IMR-90 (cell line): ENCODE measurements at regions not wholly inside any gene's neighbourhood (a gene's known extent, or its start where the extent isn't known, plus 50 kb on each side); places are given as distances from the start of the nearest gene placed in this dataset.

Source experiments
- ATAC-seq: fragments of 200-7000 bp; cut with Tn5 transposase; 2 replicates; pipeline ENCODE4 v1.9.1; 2020; ENCODE audit warnings: low read depth, mild to moderate bottlenecking, moderate library complexity
- BruUV-seq: library from RNA; stranded (reverse); fragments of 400-500 nt; replicated peaks from 2 replicates; lab custom pipeline; 2021; lab: Mats Ljungman, UMichigan
- CTCF ChIA-PET: fragments of 300-600 bp; formaldehyde crosslinking; extraction: SDS; loops from one replicate; lab custom pipeline; 2021; ENCODE audit warnings: antibody characterized with exemption; lab: Yijun Ruan, JAX
- POLR2A ChIA-PET: fragments of 300-600 bp; sonication (Branson Sonifier 250); formaldehyde crosslinking; loops from one replicate; lab custom pipeline; 2022; ENCODE audit warnings: antibody characterized with exemption; ENCODE audit not compliant: unreplicated experiment; lab: Charles Lee
- DNase-seq: peaks from one replicate; pipeline ENCODE4 v3.0.0; 2013
- H2AFZ ChIP-seq: replicated peaks from 2 replicates; pipeline ENCODE3; 2013; ENCODE audit warnings: low read length, mild to moderate bottlenecking; ENCODE audit not compliant: poor library complexity
- H2AK5ac ChIP-seq: 2 replicates; pipeline ENCODE4 v1.6.1; 2013; ENCODE audit warnings: low read depth, low read length, inconsistent platforms
- H2AK9ac ChIP-seq: replicated peaks from 2 replicates; pipeline ENCODE3; 2013; ENCODE audit warnings: mild to moderate bottlenecking, low read depth, low read length, moderate library complexity; ENCODE audit not compliant: poor library complexity
- H2BK120ac ChIP-seq: 2 replicates; pipeline ENCODE4 v1.6.1; 2013; ENCODE audit warnings: low read depth, low read length, inconsistent platforms
- H2BK15ac ChIP-seq: 3 replicates; pipeline ENCODE4 v1.6.1; 2013; ENCODE audit warnings: low read depth, low read length, inconsistent platforms
- H2BK20ac ChIP-seq: 2 replicates; pipeline ENCODE4 v1.6.1; 2013; ENCODE audit warnings: low read depth, mild to moderate bottlenecking, inconsistent platforms, low read length, moderate library complexity
- H2BK5ac ChIP-seq: 2 replicates; pipeline ENCODE4 v1.6.1; 2013; ENCODE audit warnings: mild to moderate bottlenecking, low read depth, low read length, inconsistent platforms; ENCODE audit not compliant: poor library complexity, severe bottlenecking
- H3K14ac ChIP-seq: replicated peaks from 2 replicates; pipeline ENCODE4 v1.6.1; 2013; ENCODE audit warnings: low read depth, low read length, inconsistent platforms
- H3K18ac ChIP-seq: 2 replicates; pipeline ENCODE4 v1.6.1; 2013; ENCODE audit warnings: low read depth, low read length, control low read depth
- H3K23ac ChIP-seq: 2 replicates; pipeline ENCODE4 v1.6.1; 2013; ENCODE audit warnings: low read depth, low read length, inconsistent platforms
- H3K27ac ChIP-seq: 2 replicates; pipeline ENCODE4 v1.5.1; 2013; ENCODE audit warnings: mild to moderate bottlenecking, control low read depth, low read length; ENCODE audit not compliant: insufficient read depth
- H3K27me3 ChIP-seq: 2 replicates; pipeline ENCODE4 v1.6.1; 2013; ENCODE audit warnings: low read length; ENCODE audit not compliant: control insufficient read depth, insufficient read depth
- H3K36me3 ChIP-seq: 2 replicates; pipeline ENCODE4 v1.6.1; 2013; ENCODE audit warnings: low read length, mixed read lengths; ENCODE audit not compliant: control insufficient read depth, insufficient read depth
- H3K4ac ChIP-seq: 2 replicates; pipeline ENCODE4 v1.6.1; 2013; ENCODE audit warnings: low read depth, low read length, inconsistent platforms
- H3K4me1 ChIP-seq: 2 replicates; pipeline ENCODE4 v1.6.1; 2013; ENCODE audit warnings: low read length, mixed read lengths; ENCODE audit not compliant: control insufficient read depth, insufficient read depth
- H3K4me2 ChIP-seq: 2 replicates; pipeline ENCODE4 v1.6.1; 2013; ENCODE audit warnings: low read depth, mild to moderate bottlenecking, control low read depth, low read length, moderate library complexity
- H3K4me3 ChIP-seq: 2 replicates; pipeline ENCODE4 v1.5.1; 2013; ENCODE audit warnings: low read depth, mild to moderate bottlenecking, control low read depth, low read length, moderate library complexity; ENCODE audit not compliant: insufficient read depth
- H3K56ac ChIP-seq: 2 replicates; pipeline ENCODE4 v1.6.1; 2013; ENCODE audit warnings: low read length, inconsistent platforms; ENCODE audit not compliant: insufficient read depth; ENCODE audit errors: extremely low read depth
- H3K79me1 ChIP-seq, 2 experiments: 2 replicates each; pipeline ENCODE4 v1.6.1; 2013; ENCODE audit warnings: low read length in 2 of 2, inconsistent platforms in 1 of 2, low read depth in 1 of 2
- H3K9ac ChIP-seq: 2 replicates; pipeline ENCODE4 v1.6.1; 2013; ENCODE audit warnings: low read depth, low read length, control low read depth
- H3K9me1 ChIP-seq: 2 replicates; pipeline ENCODE4 v1.6.1; 2013; ENCODE audit warnings: low read length, inconsistent platforms; ENCODE audit not compliant: insufficient read depth
- H3K9me3 ChIP-seq: 2 replicates; pipeline ENCODE4 v1.6.1; 2013; ENCODE audit warnings: low read length; ENCODE audit not compliant: control insufficient read depth, insufficient read depth
- H4K20me1 ChIP-seq: 2 replicates; pipeline ENCODE4 v1.6.1; 2013; ENCODE audit warnings: low read length, inconsistent platforms; ENCODE audit not compliant: insufficient read depth
- H4K5ac ChIP-seq: 2 replicates; pipeline ENCODE4 v1.6.1; 2013; ENCODE audit warnings: mild to moderate bottlenecking, low read depth, low read length, control low read depth
- H4K8ac ChIP-seq, 2 experiments: 2 replicates each; pipeline ENCODE4 v1.6.1; 2013; ENCODE audit warnings: low read depth in 2 of 2, low read length in 2 of 2, control low read depth in 1 of 2, inconsistent platforms in 1 of 2
- H4K91ac ChIP-seq: 2 replicates; pipeline ENCODE4 v1.6.1; 2013; ENCODE audit warnings: low read depth, low read length, inconsistent platforms; ENCODE audit not compliant: insufficient read depth
- CEBPB ChIP-seq: IDR thresholded peaks from 2 replicates; pipeline ENCODE4 v1.6.1; 2012; ENCODE audit warnings: low read depth, low read length, improper control_type of control experiment
- FOS ChIP-seq: fragments of 150-350 bp; IDR thresholded peaks from 2 replicates; pipeline ENCODE4 v1.6.1; 2016; ENCODE audit warnings: low read depth, low read length
- MAZ ChIP-seq: IDR thresholded peaks from 2 replicates; pipeline ENCODE4 v1.6.1; 2012; ENCODE audit warnings: low read depth, mild to moderate bottlenecking, low read length, improper control_type of control experiment, moderate library complexity, borderline replicate concordance
- MXI1 ChIP-seq: IDR thresholded peaks from 2 replicates; pipeline ENCODE4 v1.6.1; 2012; ENCODE audit warnings: low read depth, mild to moderate bottlenecking, low read length, moderate library complexity, borderline replicate concordance
- NFE2L2 ChIP-seq: fragments of 150-350 bp; IDR thresholded peaks from 2 replicates; pipeline ENCODE4 v1.6.1; 2016; ENCODE audit warnings: low read depth, mild to moderate bottlenecking, low read length
- RAD21 ChIP-seq: IDR thresholded peaks from 2 replicates; pipeline ENCODE4 v1.6.1; 2012; ENCODE audit warnings: low read length, improper control_type of control experiment
- RCOR1 ChIP-seq: IDR thresholded peaks from 2 replicates; pipeline ENCODE4 v1.6.1; 2012; ENCODE audit warnings: mild to moderate bottlenecking, low read length, improper control_type of control experiment; ENCODE audit not compliant: insufficient replicate concordance
- SMC3 ChIP-seq: fragments of 150-350 bp; IDR thresholded peaks from 2 replicates; pipeline ENCODE4 v1.6.1; 2016; ENCODE audit warnings: low read depth, mild to moderate bottlenecking, antibody characterized with exemption, low read length, moderate library complexity
- whole genome bisulfite sequencing, 2 experiments: methylation state at CpG; one replicate each; pipeline versions ENCODE4 v1.1.5 to v1.1.7; 2013; ENCODE audit warnings: missing lambda C conversion rate in 2 of 2; ENCODE audit not compliant: insufficient read length in 1 of 2; ENCODE audit errors: extremely low coverage in 2 of 2; 5-methylcytosine and 5-hydroxymethylcytosine counted together
- dilution Hi-C: fragments of 300-500 bp; cut with HindIII; formaldehyde crosslinking; loops from one replicate; pipeline ENCODE4 v1.14.3; 2018; ENCODE audit warnings: low sequenced_read_pairs; ENCODE audit not compliant: unreplicated experiment
- in situ Hi-C: fragments of 300-500 bp; cut with MboI; formaldehyde crosslinking; loops from 3 replicates; pipeline ENCODE4 v1.14.3; 2019; ENCODE audit warnings: low sequenced_read_pairs, inconsistent platforms, mixed read lengths
- intact Hi-C: fragments of 100-400 bp; cut with micrococcal nuclease; formaldehyde crosslinking; loops from 2 replicates; pipeline ENCODE4 v1.10.0; 2022
- TF ChIP-seq, protein P1 (sequence below): fragments of 150-350 bp; IDR thresholded peaks from 2 replicates; pipeline ENCODE4 v1.6.1; 2016; ENCODE audit warnings: low read depth, mild to moderate bottlenecking, low read length, moderate library complexity, borderline replicate concordance
- TF ChIP-seq, protein P2 (sequence below): conservative IDR thresholded peaks from 2 replicates; pipeline ENCODE4 v1.5.1; 2012; ENCODE audit warnings: mild to moderate bottlenecking, low read depth, low read length, improper control_type of control experiment

- in situ Hi-C loops (no loop called here), intact Hi-C loops (no loop called here), dilution Hi-C loops (no loop called here)
- H3K23ac ChIP-seq, result no peak overlapping the region
- no peaks in the 10 kb centered on the region for H4K20me1 ChIP-seq
- TF ChIP-seq MXI1, result no peak
- TF ChIP-seq CEBPB, result no peak
- TF ChIP-seq, protein P1, sequence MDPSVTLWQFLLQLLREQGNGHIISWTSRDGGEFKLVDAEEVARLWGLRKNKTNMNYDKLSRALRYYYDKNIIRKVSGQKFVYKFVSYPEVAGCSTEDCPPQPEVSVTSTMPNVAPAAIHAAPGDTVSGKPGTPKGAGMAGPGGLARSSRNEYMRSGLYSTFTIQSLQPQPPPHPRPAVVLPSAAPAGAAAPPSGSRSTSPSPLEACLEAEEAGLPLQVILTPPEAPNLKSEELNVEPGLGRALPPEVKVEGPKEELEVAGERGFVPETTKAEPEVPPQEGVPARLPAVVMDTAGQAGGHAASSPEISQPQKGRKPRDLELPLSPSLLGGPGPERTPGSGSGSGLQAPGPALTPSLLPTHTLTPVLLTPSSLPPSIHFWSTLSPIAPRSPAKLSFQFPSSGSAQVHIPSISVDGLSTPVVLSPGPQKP, result no peak
- no peak for TF ChIP-seq RAD21
- TF ChIP-seq RCOR1, result no peak
- TF ChIP-seq MAZ, result no peak
- TF ChIP-seq FOS, result no peak
- TF ChIP-seq NFE2L2, result no peak
- no peak for TF ChIP-seq SMC3
- TF ChIP-seq, protein P2, sequence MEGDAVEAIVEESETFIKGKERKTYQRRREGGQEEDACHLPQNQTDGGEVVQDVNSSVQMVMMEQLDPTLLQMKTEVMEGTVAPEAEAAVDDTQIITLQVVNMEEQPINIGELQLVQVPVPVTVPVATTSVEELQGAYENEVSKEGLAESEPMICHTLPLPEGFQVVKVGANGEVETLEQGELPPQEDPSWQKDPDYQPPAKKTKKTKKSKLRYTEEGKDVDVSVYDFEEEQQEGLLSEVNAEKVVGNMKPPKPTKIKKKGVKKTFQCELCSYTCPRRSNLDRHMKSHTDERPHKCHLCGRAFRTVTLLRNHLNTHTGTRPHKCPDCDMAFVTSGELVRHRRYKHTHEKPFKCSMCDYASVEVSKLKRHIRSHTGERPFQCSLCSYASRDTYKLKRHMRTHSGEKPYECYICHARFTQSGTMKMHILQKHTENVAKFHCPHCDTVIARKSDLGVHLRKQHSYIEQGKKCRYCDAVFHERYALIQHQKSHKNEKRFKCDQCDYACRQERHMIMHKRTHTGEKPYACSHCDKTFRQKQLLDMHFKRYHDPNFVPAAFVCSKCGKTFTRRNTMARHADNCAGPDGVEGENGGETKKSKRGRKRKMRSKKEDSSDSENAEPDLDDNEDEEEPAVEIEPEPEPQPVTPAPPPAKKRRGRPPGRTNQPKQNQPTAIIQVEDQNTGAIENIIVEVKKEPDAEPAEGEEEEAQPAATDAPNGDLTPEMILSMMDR, result no peak
- no peak overlapping the region for H2AK9ac ChIP-seq
- H3K9me1 ChIP-seq, result no peaks in the 10 kb centered on the region
- H3K4me1 ChIP-seq, result no peaks in the 10 kb centered on the region
- no peak overlapping the region for H3K56ac ChIP-seq
- no peaks in the 10 kb centered on the region for H3K79me1 ChIP-seq
- no peak overlapping the region for H4K8ac ChIP-seq
- no peak overlapping the region for H4K91ac ChIP-seq
- H3K4me2 ChIP-seq, result no peak overlapping the region
- no peak overlapping the region for H3K4me3 ChIP-seq
- no peak overlapping the region for H4K5ac ChIP-seq
- POLR2A ChIA-PET, result no interaction called here
- ATAC-seq (no peak), DNase-seq (no peak)
- H3K9me3 ChIP-seq, result peaks cover 21% of the 10 kb centered on the region
- H2BK5ac ChIP-seq, result no peak overlapping the region
- H3K4ac ChIP-seq, result no peak overlapping the region
- no CpG with 5 or more reads among the region's 5 CpGs for WGBS, 2 experiments
- no peak overlapping the region for H2AFZ ChIP-seq
- H2BK120ac ChIP-seq, result no peak overlapping the region
- H3K36me3 ChIP-seq, result no peaks in the 10 kb centered on the region
- H3K18ac ChIP-seq, result no peak overlapping the region
- H2AK5ac ChIP-seq, result no peak overlapping the region
- CTCF ChIA-PET, result no interaction called here
- H3K27ac ChIP-seq, result no peak overlapping the region
- BruUV-seq, result no TSS peak
- H3K9ac ChIP-seq, result no peak overlapping the region
- H2BK20ac ChIP-seq, result no peak overlapping the region
- no peak overlapping the region for H3K14ac ChIP-seq
- no peaks in the 10 kb centered on the region for H3K27me3 ChIP-seq
- no peak overlapping the region for H2BK15ac ChIP-seq
These were observed 1088.9 kb upstream of the TMEM132C start for GRCh38 chr12:127178052-127178451.
